ENCODE measurements at regions not wholly inside any gene's neighbourhood (a gene's known extent, or its start where the extent isn't known, plus 50 kb on each side); places are given as distances from the start of the nearest gene placed in this dataset.

DNA sequence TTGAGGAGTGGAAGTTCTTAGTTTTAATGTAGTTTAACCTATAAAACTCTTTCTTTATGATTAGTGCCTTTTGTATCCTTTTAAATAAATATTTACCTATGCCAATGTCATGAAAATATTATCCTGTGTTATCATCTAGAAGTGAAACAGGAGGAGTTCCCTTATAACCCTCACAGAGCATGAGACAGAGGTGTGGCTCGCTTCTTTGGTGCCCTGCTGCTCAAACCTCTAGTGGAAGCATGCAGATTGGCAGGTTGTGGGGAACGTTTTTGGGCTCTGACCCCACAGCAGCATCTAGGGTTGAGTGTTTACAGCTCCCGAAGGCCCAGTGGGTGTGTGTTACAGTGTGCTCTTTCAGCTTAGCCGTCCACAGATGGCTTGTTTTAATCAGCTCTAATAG is 459.4 kb upstream of the AZI2 start:
- no peak for TF ChIP-seq SP1 (IDR thresholded peaks at IDR 0.05)
- ChIA-PET POLR2A (no interaction called here), CTCF (no interaction called here)
- no peak for DNase-seq (ENCODE audit: extremely low spot score)

- TF ChIP-seq FOXK2 (IDR thresholded peaks at IDR 0.05) (no peak), NFRKB (IDR thresholded peaks at IDR 0.05) (no peak), CTBP1 (IDR thresholded peaks at IDR 0.05; ENCODE audit: borderline replicate concordance) (no peak), SUZ12 (IDR thresholded peaks at IDR 0.05) (no peak), ZNF384 (IDR thresholded peaks at IDR 0.05) (no peak), SP1 (IDR thresholded peaks at IDR 0.05) (no peak), L3MBTL2 (conservative IDR thresholded peaks at IDR 0.05) (no peak), BHLHE40 (IDR thresholded peaks at IDR 0.05; ENCODE audit: borderline replicate concordance) (no peak), LEF1 (IDR thresholded peaks at IDR 0.05; ENCODE audit: borderline replicate concordance) (no peak), ARNT (IDR thresholded peaks at IDR 0.05) (no peak), ELF4 (IDR thresholded peaks at IDR 0.05) (no peak), HDGF (IDR thresholded peaks at IDR 0.05; ENCODE audit: borderline replicate concordance) (no peak), TARDBP (IDR thresholded peaks at IDR 0.05) (no peak), FOXM1 (IDR thresholded peaks at IDR 0.05; ENCODE audit: borderline replicate concordance) (no peak), FOXA1 (IDR thresholded peaks at IDR 0.05) (no peak)
- TF ChIP-seq, protein P1, sequence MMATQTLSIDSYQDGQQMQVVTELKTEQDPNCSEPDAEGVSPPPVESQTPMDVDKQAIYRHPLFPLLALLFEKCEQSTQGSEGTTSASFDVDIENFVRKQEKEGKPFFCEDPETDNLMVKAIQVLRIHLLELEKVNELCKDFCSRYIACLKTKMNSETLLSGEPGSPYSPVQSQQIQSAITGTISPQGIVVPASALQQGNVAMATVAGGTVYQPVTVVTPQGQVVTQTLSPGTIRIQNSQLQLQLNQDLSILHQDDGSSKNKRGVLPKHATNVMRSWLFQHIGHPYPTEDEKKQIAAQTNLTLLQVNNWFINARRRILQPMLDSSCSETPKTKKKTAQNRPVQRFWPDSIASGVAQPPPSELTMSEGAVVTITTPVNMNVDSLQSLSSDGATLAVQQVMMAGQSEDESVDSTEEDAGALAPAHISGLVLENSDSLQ (IDR thresholded peaks at IDR 0.05), result no peak
- CTCF ChIA-PET, result no interaction called here
- no peak for DNase-seq (ENCODE audit: extremely low spot score)
- POLR2A ChIA-PET, result no interaction called here
Observed at GRCh38 chr3:28816017-28816416, 464.9 kb upstream of the RBMS3 start.

GRCh38 chr3:28824316-28824715 is 456.6 kb upstream of the RBMS3 start:
- POLR2A ChIA-PET, result no interaction called here
- no peak for DNase-seq (ENCODE audit: extremely low spot score)
- CTCF ChIA-PET, result no interaction called here

GRCh38 chr3:28826840-28827239 is 454.0 kb upstream of the RBMS3 start:
- POLR2A ChIA-PET, result no interaction called here
- no peak for DNase-seq (ENCODE audit: extremely low spot score)
- no peak for TF ChIP-seq TARDBP (IDR thresholded peaks at IDR 0.05)
- TF ChIP-seq BHLHE40 (IDR thresholded peaks at IDR 0.05; ENCODE audit: borderline replicate concordance), result no peak
- TF ChIP-seq, protein P1 (IDR thresholded peaks at IDR 0.05), result no peak
- CTCF ChIA-PET, result interaction anchor here (0.5 kb wide), 1 partner anchor 127 kb away, joined by 3 read pairs; no protein-coding TSS in a partner anchor

More at GRCh38 chr3:28824316-28824715, 456.6 kb upstream of the RBMS3 start:
- TF ChIP-seq ARNT (IDR thresholded peaks at IDR 0.05), result no peak
- TF ChIP-seq LEF1 (IDR thresholded peaks at IDR 0.05; ENCODE audit: borderline replicate concordance), result no peak
- no peak for TF ChIP-seq SUZ12 (IDR thresholded peaks at IDR 0.05)
- TF ChIP-seq HDGF (IDR thresholded peaks at IDR 0.05; ENCODE audit: borderline replicate concordance), result no peak
- TF ChIP-seq, protein P1 (IDR thresholded peaks at IDR 0.05), result no peak
- no peak for TF ChIP-seq FOXA1 (IDR thresholded peaks at IDR 0.05)
- no peak for TF ChIP-seq ELF4 (IDR thresholded peaks at IDR 0.05)
- no peak for TF ChIP-seq BHLHE40 (IDR thresholded peaks at IDR 0.05; ENCODE audit: borderline replicate concordance)
- no peak for TF ChIP-seq SP1 (IDR thresholded peaks at IDR 0.05)
- TF ChIP-seq L3MBTL2 (conservative IDR thresholded peaks at IDR 0.05), result no peak
- TF ChIP-seq TARDBP (IDR thresholded peaks at IDR 0.05), result no peak

DNA sequence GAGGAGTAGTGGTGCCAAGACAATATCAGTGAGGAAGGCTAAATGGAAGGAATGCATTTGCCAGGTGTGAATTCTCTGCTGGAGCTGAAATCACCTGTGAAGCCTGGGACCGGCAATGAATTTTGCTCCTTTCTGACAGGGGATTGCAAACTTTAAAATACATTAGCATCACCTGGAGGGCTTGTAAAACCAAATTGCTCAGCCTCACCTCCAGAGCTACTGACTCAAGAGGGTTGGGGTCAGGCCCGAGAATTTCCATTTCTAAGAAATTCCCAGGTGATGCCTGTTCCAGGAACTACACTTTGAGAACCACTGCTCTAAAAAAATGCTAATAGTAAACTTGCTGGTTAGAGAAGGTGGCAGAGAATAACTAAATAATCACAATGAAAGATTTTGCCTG is 445.6 kb upstream of the RBMS3 start:
- TF ChIP-seq NFRKB (IDR thresholded peaks at IDR 0.05) (no peak), CTBP1 (IDR thresholded peaks at IDR 0.05; ENCODE audit: borderline replicate concordance) (no peak), ARNT (IDR thresholded peaks at IDR 0.05) (no peak), ZNF384 (IDR thresholded peaks at IDR 0.05) (no peak), L3MBTL2 (conservative IDR thresholded peaks at IDR 0.05) (no peak)
- TF ChIP-seq, protein P1 (IDR thresholded peaks at IDR 0.05), result no peak
- no peak for DNase-seq (ENCODE audit: extremely low spot score)
- ChIA-PET POLR2A (no interaction called here), CTCF (interaction anchor here (0.6 kb wide), 1 partner anchor 1064 kb away, joined by 3 read pairs; no protein-coding TSS in a partner anchor)

- POLR2A ChIA-PET, result no interaction called here
- CTCF ChIA-PET, result no interaction called here
- no peak for DNase-seq (ENCODE audit: extremely low spot score)
- TF ChIP-seq HDGF (IDR thresholded peaks at IDR 0.05; ENCODE audit: borderline replicate concordance), result no peak
- TF ChIP-seq SP1 (IDR thresholded peaks at IDR 0.05), result no peak
- no peak for TF ChIP-seq BHLHE40 (IDR thresholded peaks at IDR 0.05; ENCODE audit: borderline replicate concordance)
- no peak for TF ChIP-seq NFRKB (IDR thresholded peaks at IDR 0.05)
- no peak for TF ChIP-seq ELF4 (IDR thresholded peaks at IDR 0.05)
- no peak for TF ChIP-seq FOXM1 (IDR thresholded peaks at IDR 0.05; ENCODE audit: borderline replicate concordance)
- no peak for TF ChIP-seq TARDBP (IDR thresholded peaks at IDR 0.05)
- no peak for TF ChIP-seq CTBP1 (IDR thresholded peaks at IDR 0.05; ENCODE audit: borderline replicate concordance)
- TF ChIP-seq ZNF384 (IDR thresholded peaks at IDR 0.05), result no peak
- TF ChIP-seq L3MBTL2 (conservative IDR thresholded peaks at IDR 0.05), result no peak
- no peak for TF ChIP-seq FOXA1 (IDR thresholded peaks at IDR 0.05)
- TF ChIP-seq FOXK2 (IDR thresholded peaks at IDR 0.05), result no peak
- TF ChIP-seq ARNT (IDR thresholded peaks at IDR 0.05), result no peak
- TF ChIP-seq, protein P1 (IDR thresholded peaks at IDR 0.05), result no peak
- TF ChIP-seq LEF1 (IDR thresholded peaks at IDR 0.05; ENCODE audit: borderline replicate concordance), result no peak
- no peak for TF ChIP-seq SUZ12 (IDR thresholded peaks at IDR 0.05)
Observed at GRCh38 chr3:28835751-28836150, 445.1 kb upstream of the RBMS3 start.

Data from HEK293T (cell line).